ENCODE measurements at regions not wholly inside any gene's neighbourhood (a gene's known extent, or its start where the extent isn't known, plus 50 kb on each side); places are given as distances from the start of the nearest gene placed in this dataset.

DNA sequence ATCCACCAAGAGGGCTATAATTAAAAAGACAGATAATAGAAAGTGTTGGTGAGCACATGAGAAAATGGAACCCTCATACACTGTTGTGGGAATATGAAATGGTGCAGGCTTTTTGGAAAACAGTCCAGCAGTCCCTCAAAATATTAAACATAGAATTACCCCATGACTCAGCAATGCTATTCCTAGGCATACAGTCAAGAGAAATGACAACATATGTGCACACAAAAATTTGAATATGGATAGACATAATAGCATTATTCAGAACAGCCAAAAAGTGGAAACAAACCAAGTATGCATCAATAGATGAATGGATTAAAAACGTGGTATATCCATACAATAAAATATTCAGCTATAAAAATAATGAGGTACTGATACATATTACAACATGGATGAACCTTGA is 64.5 kb upstream of the GDF10 start:
- TF ChIP-seq POLR2AphosphoS5 (IDR thresholded peaks at IDR 0.05; ENCODE audit: borderline replicate concordance, low read depth, low read length) (no peak), FOXP2 (optimal IDR thresholded peaks at IDR 0.05; ENCODE audit: control extremely low read depth, extremely low read length, insufficient read depth) (no peak)

All from SK-N-MC (cell line).